Loucy (cell line): ENCODE measurements at regions not wholly inside any gene's neighbourhood (a gene's known extent, or its start where the extent isn't known, plus 50 kb on each side); places are given as distances from the start of the nearest gene placed in this dataset.

Experiments used
- H2AFZ ChIP-seq: fragments of 200-600 bp; sonication (generic); 2 replicates; pipeline ENCODE4 v1.6.0; 2016; ENCODE audit warnings: antibody characterized with exemption, mild to moderate bottlenecking, low read length, moderate library complexity
- H3F3A ChIP-seq: fragments of 200-600 bp; 2 replicates; pipeline ENCODE4 v1.6.0; 2016; ENCODE audit warnings: antibody characterized with exemption, low read depth, mild to moderate bottlenecking
- H3K27me3 ChIP-seq: fragments of 200-600 bp; sonication (generic); 2 replicates; pipeline ENCODE4 v1.6.1; 2014; ENCODE audit warnings: low read length, mild to moderate bottlenecking; ENCODE audit not compliant: insufficient read depth, poor library complexity, severe bottlenecking
- H3K36me3 ChIP-seq: fragments of 200-600 bp; sonication (generic); 2 replicates; pipeline ENCODE4 v1.6.1; 2016; ENCODE audit warnings: low read length; ENCODE audit not compliant: insufficient read depth
- H3K4me1 ChIP-seq: fragments of 200-600 bp; sonication (generic); 2 replicates; pipeline ENCODE4 v1.5.1; 2014; ENCODE audit warnings: low read length, mild to moderate bottlenecking; ENCODE audit not compliant: insufficient read depth, poor library complexity, severe bottlenecking
- H3K4me2 ChIP-seq: fragments of 200-600 bp; sonication (generic); 2 replicates; pipeline ENCODE4 v1.6.0; 2014; ENCODE audit warnings: antibody characterized with exemption, low read length, low read depth, mild to moderate bottlenecking; ENCODE audit not compliant: poor library complexity, severe bottlenecking
- H3K4me3 ChIP-seq: fragments of 200-600 bp; sonication (generic); 2 replicates; pipeline ENCODE4 v1.5.1; 2014; ENCODE audit warnings: low read length, mild to moderate bottlenecking, mixed read lengths; ENCODE audit not compliant: poor library complexity, severe bottlenecking
- H3K79me2 ChIP-seq: fragments of 200-600 bp; sonication (generic); 2 replicates; pipeline ENCODE4 v1.6.1; 2014; ENCODE audit warnings: low read length; ENCODE audit not compliant: insufficient read depth
- H3K9ac ChIP-seq: fragments of 200-600 bp; sonication (generic); 2 replicates; pipeline ENCODE4 v1.6.0; 2014; ENCODE audit warnings: mild to moderate bottlenecking, low read depth, low read length, moderate library complexity; ENCODE audit not compliant: poor library complexity, severe bottlenecking
- H3K9me2 ChIP-seq: fragments of 200-600 bp; sonication (generic); replicated peaks from 2 replicates; pipeline ENCODE4 v1.6.1; 2016; ENCODE audit warnings: low read depth, low read length, mixed read lengths
- H3K9me3 ChIP-seq: fragments of 200-600 bp; sonication (generic); 2 replicates; pipeline ENCODE4 v1.6.1; 2014; ENCODE audit warnings: mild to moderate bottlenecking, antibody characterized with exemption, low read length, low read depth; ENCODE audit not compliant: insufficient read depth
- H4K20me1 ChIP-seq: fragments of 200-600 bp; sonication (generic); 2 replicates; pipeline ENCODE4 v1.6.0; 2014; ENCODE audit warnings: antibody characterized with exemption, low read length, mild to moderate bottlenecking; ENCODE audit not compliant: insufficient read depth, poor library complexity, severe bottlenecking
- CTCF ChIP-seq: fragments of 200-600 bp; sonication (generic); conservative IDR thresholded peaks from 2 replicates; pipeline ENCODE4 v1.5.1; 2014; ENCODE audit warnings: mild to moderate bottlenecking, antibody characterized with exemption, low read length
- EZH2phosphoT487 ChIP-seq: fragments of 200-600 bp; IDR thresholded peaks from 2 replicates; pipeline ENCODE4 v1.6.1; 2018; ENCODE audit warnings: antibody characterized with exemption, mild to moderate bottlenecking, moderate library complexity, borderline replicate concordance

GRCh38 chr12:5344131-5344530 is 87.8 kb upstream of the NTF3 start:
- H3K4me2 ChIP-seq: no peak overlapping the region
- H3K4me3 ChIP-seq: no peak overlapping the region
- H2AFZ ChIP-seq: no peak overlapping the region
- H3F3A ChIP-seq: no peaks in the 10 kb centered on the region
- no peaks in the 10 kb centered on the region for H3K4me1 ChIP-seq
- TF ChIP-seq EZH2phosphoT487 (no peak), CTCF (no peak)
- no peaks in the 10 kb centered on the region for H3K9me2 ChIP-seq
- no peaks in the 10 kb centered on the region for H3K36me3 ChIP-seq
- no peaks in the 10 kb centered on the region for H3K79me2 ChIP-seq
- no peaks in the 10 kb centered on the region for H3K9me3 ChIP-seq
- no peaks in the 10 kb centered on the region for H4K20me1 ChIP-seq
- H3K27me3 ChIP-seq: no peaks in the 10 kb centered on the region
- no peak overlapping the region for H3K9ac ChIP-seq

DNA sequence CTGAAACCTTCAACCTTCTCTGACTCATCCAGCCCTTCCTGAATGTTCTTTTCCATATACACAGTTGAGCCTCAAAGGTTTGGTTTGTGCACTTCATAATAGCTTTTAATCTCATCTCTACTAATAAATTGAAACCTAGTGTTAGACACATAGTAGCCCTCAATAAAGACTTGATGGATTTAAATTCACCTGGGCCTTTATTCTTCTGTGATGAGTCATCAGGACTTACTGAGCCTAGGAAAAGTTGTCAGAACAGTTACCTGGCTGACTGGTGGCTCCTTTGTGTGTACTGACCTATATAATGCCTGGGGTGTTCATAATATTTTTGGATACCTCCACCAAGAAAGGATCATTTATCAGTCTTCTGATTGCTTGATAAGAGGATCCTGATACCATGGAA is 86.4 kb upstream of the NTF3 start:
- no peaks in the 10 kb centered on the region for H3K79me2 ChIP-seq
- no peaks in the 10 kb centered on the region for H3K4me1 ChIP-seq
- no peak overlapping the region for H3K4me3 ChIP-seq
- H3K9ac ChIP-seq: no peak overlapping the region
- no peaks in the 10 kb centered on the region for H3K36me3 ChIP-seq
- H2AFZ ChIP-seq: no peak overlapping the region
- H4K20me1 ChIP-seq: no peaks in the 10 kb centered on the region
- H3K9me3 ChIP-seq: no peaks in the 10 kb centered on the region
- H3K9me2 ChIP-seq: no peaks in the 10 kb centered on the region
- TF ChIP-seq CTCF (no peak), EZH2phosphoT487 (no peak)
- H3K4me2 ChIP-seq: no peak overlapping the region
- H3K27me3 ChIP-seq: no peaks in the 10 kb centered on the region
- no peaks in the 10 kb centered on the region for H3F3A ChIP-seq

DNA sequence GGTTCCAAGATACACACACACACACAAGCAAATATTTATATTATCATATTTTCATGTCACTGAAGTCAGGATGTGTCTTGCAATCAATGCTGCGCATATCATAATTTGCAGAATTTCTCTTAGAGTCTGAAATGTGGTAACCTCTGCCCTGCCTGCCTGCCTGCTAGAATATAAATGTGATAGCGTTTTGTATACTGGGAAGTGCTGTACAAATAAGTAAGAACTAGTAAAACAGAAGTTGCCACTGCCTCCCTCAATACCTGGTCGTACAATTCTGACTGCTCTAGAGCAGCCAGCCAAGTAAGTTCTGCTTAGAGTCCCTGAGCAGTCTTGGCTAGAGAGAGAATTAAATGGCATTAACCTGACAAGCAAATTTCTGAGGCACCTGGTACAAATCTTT is 83.9 kb upstream of the NTF3 start:
- Histone ChIP-seq H3K4me2 (no peak overlapping the region), H3K4me3 (no peak overlapping the region), H3K9me2 (no peaks in the 10 kb centered on the region), H3F3A (no peaks in the 10 kb centered on the region), H3K9me3 (no peaks in the 10 kb centered on the region), H3K4me1 (no peaks in the 10 kb centered on the region), H2AFZ (no peak overlapping the region), H3K27me3 (no peaks in the 10 kb centered on the region), H3K36me3 (no peaks in the 10 kb centered on the region), H4K20me1 (no peaks in the 10 kb centered on the region), H3K79me2 (no peaks in the 10 kb centered on the region), H3K9ac (no peak overlapping the region)
- TF ChIP-seq EZH2phosphoT487 (no peak), CTCF (no peak)
